ENCODE measurements at regions not wholly inside any gene's neighbourhood (a gene's known extent, or its start where the extent isn't known, plus 50 kb on each side); places are given as distances from the start of the nearest gene placed in this dataset.

DNA sequence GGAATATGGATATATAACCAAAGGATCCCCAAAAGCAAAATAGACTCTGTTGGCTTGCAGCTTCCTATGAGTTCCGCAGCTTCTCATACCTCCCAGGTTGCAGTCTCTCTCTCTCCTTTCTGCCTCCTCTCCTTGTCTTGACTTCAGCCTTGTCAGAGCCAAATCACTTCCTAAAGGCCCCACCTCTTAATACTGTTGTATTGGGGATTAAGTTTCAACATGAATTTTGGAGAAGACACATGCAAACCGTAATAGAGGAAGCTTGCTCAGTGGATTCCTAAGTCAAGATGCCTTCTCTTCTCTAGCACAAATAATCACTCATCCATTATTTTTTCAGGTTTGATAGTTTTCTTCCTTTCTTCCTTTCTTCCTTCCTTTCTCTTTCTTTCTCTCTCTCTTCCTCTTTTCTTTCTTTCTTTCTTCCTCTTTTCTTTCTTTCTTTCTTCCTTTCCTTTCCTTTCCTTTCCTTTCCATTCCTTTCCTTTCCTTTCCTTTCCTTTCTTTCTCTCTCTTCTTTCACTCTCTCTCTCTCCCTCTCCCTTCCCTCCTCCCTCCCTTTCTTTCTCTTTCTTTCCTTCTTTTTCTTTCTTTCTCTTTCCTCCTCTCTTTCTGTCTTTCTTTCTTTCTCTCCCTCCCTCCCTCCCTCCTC lies 411.3 kb upstream of the TPM1 start:
- TF ChIP-seq, protein P1, sequence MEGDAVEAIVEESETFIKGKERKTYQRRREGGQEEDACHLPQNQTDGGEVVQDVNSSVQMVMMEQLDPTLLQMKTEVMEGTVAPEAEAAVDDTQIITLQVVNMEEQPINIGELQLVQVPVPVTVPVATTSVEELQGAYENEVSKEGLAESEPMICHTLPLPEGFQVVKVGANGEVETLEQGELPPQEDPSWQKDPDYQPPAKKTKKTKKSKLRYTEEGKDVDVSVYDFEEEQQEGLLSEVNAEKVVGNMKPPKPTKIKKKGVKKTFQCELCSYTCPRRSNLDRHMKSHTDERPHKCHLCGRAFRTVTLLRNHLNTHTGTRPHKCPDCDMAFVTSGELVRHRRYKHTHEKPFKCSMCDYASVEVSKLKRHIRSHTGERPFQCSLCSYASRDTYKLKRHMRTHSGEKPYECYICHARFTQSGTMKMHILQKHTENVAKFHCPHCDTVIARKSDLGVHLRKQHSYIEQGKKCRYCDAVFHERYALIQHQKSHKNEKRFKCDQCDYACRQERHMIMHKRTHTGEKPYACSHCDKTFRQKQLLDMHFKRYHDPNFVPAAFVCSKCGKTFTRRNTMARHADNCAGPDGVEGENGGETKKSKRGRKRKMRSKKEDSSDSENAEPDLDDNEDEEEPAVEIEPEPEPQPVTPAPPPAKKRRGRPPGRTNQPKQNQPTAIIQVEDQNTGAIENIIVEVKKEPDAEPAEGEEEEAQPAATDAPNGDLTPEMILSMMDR (conservative IDR thresholded peaks at IDR 0.05; ENCODE audit: low read depth, low read length): no peak
- no peak for TF ChIP-seq EZH2 (IDR thresholded peaks at IDR 0.05; ENCODE audit: borderline replicate concordance, low read depth, low read length, poor library complexity, severe bottlenecking)

Measured in A673 (cell line).